H9 (cell line): ENCODE measurements at regions not wholly inside any gene's neighbourhood (a gene's known extent, or its start where the extent isn't known, plus 50 kb on each side); places are given as distances from the start of the nearest gene placed in this dataset.

Source experiments
- DNase-seq: peaks from one replicate; pipeline ENCODE4 v3.0.0-alpha.2; 2017
- H2AFZ ChIP-seq: one replicate; pipeline ENCODE4 v1.6.1; 2013; ENCODE audit warnings: mild to moderate bottlenecking, low read length, control low read depth, moderate library complexity
- H2AK5ac ChIP-seq: 2 replicates; pipeline ENCODE4 v1.6.1; 2013; ENCODE audit warnings: low read length, control low read depth, mixed read lengths; ENCODE audit not compliant: insufficient read length
- H2BK120ac ChIP-seq: one replicate; pipeline ENCODE4 v1.6.1; 2013; ENCODE audit warnings: low read depth, mild to moderate bottlenecking, low read length, control low read depth, inconsistent platforms; ENCODE audit not compliant: poor library complexity, severe bottlenecking
- H2BK12ac ChIP-seq: 2 replicates; pipeline ENCODE4 v1.6.1; 2013; ENCODE audit warnings: low read length, control low read depth, mixed read lengths, low read depth; ENCODE audit not compliant: insufficient read length
- H2BK15ac ChIP-seq: 2 replicates; pipeline ENCODE4 v1.6.1; 2013; ENCODE audit warnings: low read depth, low read length, control low read depth
- H2BK20ac ChIP-seq: one replicate; pipeline ENCODE4 v1.6.1; 2013; ENCODE audit warnings: low read depth, mild to moderate bottlenecking, low read length, control low read depth, inconsistent platforms; ENCODE audit not compliant: poor library complexity, severe bottlenecking
- H2BK5ac ChIP-seq: 2 replicates; pipeline ENCODE4 v1.6.1; 2013; ENCODE audit warnings: low read length, control low read depth, mixed read lengths; ENCODE audit not compliant: insufficient read length
- H3K14ac ChIP-seq: 2 replicates; pipeline ENCODE4 v1.6.1; 2013; ENCODE audit warnings: low read length, control low read depth; ENCODE audit not compliant: insufficient read depth
- H3K18ac ChIP-seq: 2 replicates; pipeline ENCODE4 v1.6.1; 2013; ENCODE audit warnings: low read depth, mild to moderate bottlenecking, mixed read lengths, low read length, control low read depth; ENCODE audit not compliant: insufficient read length
- H3K23ac ChIP-seq: 2 replicates; pipeline ENCODE4 v1.6.1; 2013; ENCODE audit warnings: low read length, control low read depth, mixed read lengths, low read depth; ENCODE audit not compliant: insufficient read length
- H3K23me2 ChIP-seq: 2 replicates; pipeline ENCODE4 v1.6.1; 2013; ENCODE audit warnings: low read depth, mild to moderate bottlenecking, mixed read lengths, low read length, control low read depth; ENCODE audit not compliant: insufficient read length, poor library complexity, severe bottlenecking
- H3K27ac ChIP-seq: 2 replicates; pipeline ENCODE4 v1.5.1; 2013; ENCODE audit warnings: low read length, control low read depth, mixed read lengths, low read depth; ENCODE audit not compliant: insufficient read length
- H3K27me3 ChIP-seq: 2 replicates; pipeline ENCODE4 v1.6.1; 2013; ENCODE audit warnings: low read length, control low read depth, inconsistent platforms; ENCODE audit not compliant: insufficient read depth
- H3K4ac ChIP-seq: 2 replicates; pipeline ENCODE4 v1.6.1; 2013; ENCODE audit warnings: low read depth, mild to moderate bottlenecking, control low read depth, inconsistent platforms, low read length, moderate library complexity
- H3K4me1 ChIP-seq: 2 replicates; pipeline ENCODE4 v1.6.1; 2013; ENCODE audit warnings: low read length, control low read depth, inconsistent platforms; ENCODE audit not compliant: insufficient read depth
- H3K4me2 ChIP-seq: 2 replicates; pipeline ENCODE4 v1.6.1; 2013; ENCODE audit warnings: low read length, control low read depth, mixed read lengths; ENCODE audit not compliant: insufficient read length, insufficient read depth
- H3K56ac ChIP-seq: 2 replicates; pipeline ENCODE4 v1.6.1; 2013; ENCODE audit warnings: low read depth, mild to moderate bottlenecking, mixed read lengths, low read length, control low read depth; ENCODE audit not compliant: insufficient read length
- H3K79me1 ChIP-seq: 2 replicates; pipeline ENCODE4 v1.6.1; 2013; ENCODE audit warnings: low read depth, mild to moderate bottlenecking, moderate library complexity, low read length, control low read depth, inconsistent platforms; ENCODE audit not compliant: insufficient read depth, poor library complexity, severe bottlenecking
- H3K79me2 ChIP-seq: 2 replicates; pipeline ENCODE4 v1.6.1; 2013; ENCODE audit warnings: low read length, control low read depth, inconsistent platforms; ENCODE audit not compliant: insufficient read depth
- H3K9ac ChIP-seq: 2 replicates; pipeline ENCODE4 v1.6.1; 2013; ENCODE audit warnings: low read length, control low read depth, mixed read lengths; ENCODE audit not compliant: insufficient read length; ENCODE audit errors: extremely low read depth
- H3K9me3 ChIP-seq: one replicate; pipeline ENCODE4 v1.6.1; 2013; ENCODE audit warnings: low read depth, low read length, inconsistent platforms; ENCODE audit not compliant: control insufficient read depth
- H3T11ph ChIP-seq: one replicate; pipeline ENCODE4 v1.6.1; 2013; ENCODE audit warnings: mild to moderate bottlenecking, low read length, control low read depth, inconsistent platforms
- H4K20me1 ChIP-seq: one replicate; pipeline ENCODE4 v1.6.1; 2013; ENCODE audit not compliant: control insufficient read depth, insufficient read length, insufficient read depth
- H4K5ac ChIP-seq: 2 replicates; pipeline ENCODE4 v1.6.1; 2013; ENCODE audit warnings: low read depth, mild to moderate bottlenecking, mixed read lengths, low read length, control low read depth; ENCODE audit not compliant: insufficient read length
- H4K8ac ChIP-seq: replicated peaks from 2 replicates; pipeline ENCODE4 v1.6.1; 2013; ENCODE audit warnings: low read length, control low read depth, mixed read lengths, low read depth; ENCODE audit not compliant: insufficient read length
- H4K91ac ChIP-seq: 2 replicates; pipeline ENCODE4 v1.6.1; 2013; ENCODE audit warnings: low read depth, mild to moderate bottlenecking, moderate library complexity, mixed read lengths, low read length, control low read depth; ENCODE audit not compliant: insufficient read length
- H3K27ac Mint-ChIP-seq, 3 experiments: 2 replicates in 2 of 3; 3 replicates in 1 of 3; pipeline ENCODE4 v1.8.0; 2020 to 2021; ENCODE audit warnings: mixed read lengths in 3 of 3, mild to moderate bottlenecking in 1 of 3, moderate library complexity in 1 of 3
- H3K27me3 Mint-ChIP-seq: 2 replicates; pipeline ENCODE4 v1.8.0; 2021; ENCODE audit warnings: low read depth, mild to moderate bottlenecking, moderate library complexity, mixed read lengths
- H3K36me3 Mint-ChIP-seq, 3 experiments: 2 replicates in 2 of 3; 3 replicates in 1 of 3; pipeline ENCODE4 v1.8.0; 2020 to 2021; ENCODE audit warnings: low read depth in 3 of 3, mixed read lengths in 3 of 3; ENCODE audit not compliant: insufficient read depth in 1 of 3
- H3K4me1 Mint-ChIP-seq, 2 experiments: 2 replicates each; pipeline ENCODE4 v1.8.0; 2020; ENCODE audit warnings: mixed read lengths in 2 of 2
- H3K4me3 Mint-ChIP-seq, 2 experiments: 2 replicates in 1 of 2; 3 replicates in 1 of 2; pipeline ENCODE4 v1.8.0; 2020 to 2021; ENCODE audit warnings: mild to moderate bottlenecking in 2 of 2, mixed read lengths in 2 of 2, moderate library complexity in 1 of 2
- H3K9me3 Mint-ChIP-seq, 2 experiments: 2 replicates in 1 of 2; 3 replicates in 1 of 2; pipeline ENCODE4 v1.8.0; 2020; ENCODE audit warnings: mild to moderate bottlenecking in 2 of 2, mixed read lengths in 2 of 2, moderate library complexity in 1 of 2
- CTCF ChIP-seq: fragments of 200-600 bp; sonication (generic); conservative IDR thresholded peaks from 3 replicates; pipeline ENCODE4 v1.8.0; 2021; ENCODE audit warnings: antibody characterized with exemption, mild to moderate bottlenecking
- WGBS: extraction: QIAGEN DNeasy Blood & Tissue Kit; methylation state at CpG from one replicate; pipeline ENCODE4 v1.1.7; 2013; ENCODE audit warnings: missing lambda C conversion rate, low lambda C conversion rate, mixed read lengths; ENCODE audit not compliant: insufficient read length; ENCODE audit errors: extremely low coverage; 5-methylcytosine and 5-hydroxymethylcytosine counted together

GRCh38 chr5:159490507-159490906 is 160.2 kb upstream of the IL12B start:
- H3K4me2 ChIP-seq = no peak overlapping the region
- H3K23me2 ChIP-seq = no peaks in the 10 kb centered on the region
- H3K4ac ChIP-seq = no peak overlapping the region
- no peak overlapping the region for H4K5ac ChIP-seq
- H3K14ac ChIP-seq = no peak overlapping the region
- H2BK120ac ChIP-seq = no peak overlapping the region
- no peaks in the 10 kb centered on the region for H3K36me3 Mint-ChIP-seq
- no peaks in the 10 kb centered on the region for H3K27me3 ChIP-seq
- H3K23ac ChIP-seq = no peak overlapping the region
- H2AK5ac ChIP-seq = no peak overlapping the region
- H3K56ac ChIP-seq = no peak overlapping the region
- H2BK20ac ChIP-seq = no peak overlapping the region
- H3K79me2 ChIP-seq = no peaks in the 10 kb centered on the region
- H3K4me3 Mint-ChIP-seq = no peak overlapping the region
- H4K8ac ChIP-seq = no peak overlapping the region
- H3K18ac ChIP-seq = no peak overlapping the region
- no peaks in the 10 kb centered on the region for H3K9me3 ChIP-seq
- no peak overlapping the region for H3K27ac ChIP-seq
- TF ChIP-seq CTCF = no peak
- no peak overlapping the region for H3K27ac Mint-ChIP-seq
- H4K20me1 ChIP-seq = no peaks in the 10 kb centered on the region
- no peaks in the 10 kb centered on the region for H3K9me3 Mint-ChIP-seq
- H2AFZ ChIP-seq = no peak overlapping the region
- no peak overlapping the region for H4K91ac ChIP-seq
- no peak overlapping the region for H2BK5ac ChIP-seq
- no peaks in the 10 kb centered on the region for H3K79me1 ChIP-seq
- DNase-seq = no peak
- H3T11ph ChIP-seq = no peak overlapping the region
- no peak overlapping the region for H3K9ac ChIP-seq
- no peaks in the 10 kb centered on the region for H3K4me1 Mint-ChIP-seq
- H3K4me1 ChIP-seq = no peaks in the 10 kb centered on the region
- H3K27me3 Mint-ChIP-seq = no peaks in the 10 kb centered on the region; the same call in 1 of the 2 replicates
- H2BK12ac ChIP-seq = no peak overlapping the region
- no peak overlapping the region for H2BK15ac ChIP-seq
- WGBS = no CpG with 5 or more reads among the region's 2 CpGs
